Adrenal gland (tissue), 9 donors: ENCODE measurements at regions not wholly inside any gene's neighbourhood (a gene's known extent, or its start where the extent isn't known, plus 50 kb on each side); places are given as distances from the start of the nearest gene placed in this dataset.

Experiments used
- DNase-seq, 7 donors: peaks; one replicate each; pipeline ENCODE4 v3.0.0-alpha.2; 2019 to 2020
- H3K27ac ChIP-seq, 5 donors: fragments of 200-600 bp; sonication (generic) in 4 of 5; 1 replicate in 3 of 5; 2 replicates in 2 of 5; pipeline versions ENCODE4 v1.5.1 to v1.8.0; 2016 to 2020; ENCODE audit warnings: mild to moderate bottlenecking in 1 of 5
- H3K27me3 ChIP-seq: fragments of 200-600 bp; 2 replicates; pipeline ENCODE4 v1.8.0; 2021
- H3K36me3 ChIP-seq, 2 donors: fragments of 200-600 bp; replicated peaks in 1 of 2; 1 replicate in 1 of 2; 2 replicates in 1 of 2; pipeline versions ENCODE4 v1.5.1 to v1.8.0; 2018 to 2022
- H3K4me1 ChIP-seq, 2 donors: fragments of 200-600 bp; replicated peaks in 1 of 2; 1 replicate in 1 of 2; 2 replicates in 1 of 2; pipeline versions ENCODE4 v1.5.1 to v1.8.0; 2018 to 2021
- H3K4me3 ChIP-seq, 4 donors: fragments of 200-600 bp; sonication (generic) in 3 of 4; one replicate each; pipeline ENCODE4 v1.5.1; 2016 to 2018
- H3K9me3 ChIP-seq, 3 donors: fragments of 200-600 bp; sonication (generic) in 1 of 3; replicated peaks in 1 of 3; 1 replicate in 2 of 3; 2 replicates in 1 of 3; pipeline versions ENCODE4 v1.5.1 to v1.8.0; 2016 to 2021
- CTCF ChIP-seq, 6 experiments: fragments of 450-650 bp in 4 of 6; fragments of 200-600 bp in 2 of 6; sonication (generic) in 1 of 6; IDR thresholded peaks; 1 replicate in 5 of 6; 2 replicates in 1 of 6; pipeline versions ENCODE4 v1.5.1 to v1.8.0; 2016 to 2021; ENCODE audit warnings: antibody characterized with exemption in 6 of 6, mild to moderate bottlenecking in 2 of 6, moderate library complexity in 1 of 6
- POLR2A ChIP-seq, 2 donors: fragments of 450-650 bp; IDR thresholded peaks; one replicate each; pipeline ENCODE4 v1.6.1; 2017; ENCODE audit warnings: antibody characterized with exemption in 2 of 2, mild to moderate bottlenecking in 2 of 2, moderate library complexity in 1 of 2
- WGBS, 4 donors: extraction: QIAGEN DNeasy Blood & Tissue Kit in 2 of 4; methylation state at CpG; one replicate each; pipeline versions ENCODE4 v1.1.5 to v1.1.7; 2013 to 2017; 5-methylcytosine and 5-hydroxymethylcytosine counted together
- intact Hi-C, 2 donors: fragments of 100-400 bp; cut with DNase I; formaldehyde crosslinking; loops; one replicate each; pipeline versions ENCODE4 v1.14.1 to v1.15.0; 2022 to 2023
- donor health status: healthy with polysubstance abuse.
- donor health status: Bipolar disorder and iron deficiency.
- donor health status: DM: yes; HTN: yes; CAD: no.
- donor health status: DM: no; HTN: no; CAD: no.
- donor health status: DM: no; HTN: no; CAD: no.

GRCh38 chr2:151052850-151053660 lies 208.6 kb downstream of the RBM43 start:
- intact Hi-C loops: no loop called here
- WGBS, 4 donors: 54 to 72% (median 59%) methylated on average over 1 of the region's 1 CpG

GRCh38 chr2:151051574-151052220 lies 210.0 kb downstream of the RBM43 start:
- Histone ChIP-seq H3K27me3 (no peaks in the 10 kb centered on the region), H3K4me1 (peaks cover 2 to 6% of the 10 kb centered on the region in 2 donors), H3K36me3 (no peaks in the 10 kb centered on the region), H3K4me3 (no peak overlapping the region), H3K27ac (no peak overlapping the region), H3K9me3 (no peaks in the 10 kb centered on the region)
- 0 to 8% (median 6%) methylated on average over 2 of the region's 2 CpGs for WGBS, 4 donors
- TF ChIP-seq CTCF (IDR thresholded peaks at IDR 0.05): peak; percentile 70 to 88 (median 76)
- no peak for TF ChIP-seq POLR2A (IDR thresholded peaks at IDR 0.05)
- DNase-seq: peak in 6 of 7 donors; percentile 25 to 77 (median 48)
- intact Hi-C loops: no loop called here

More at GRCh38 chr2:151052850-151053660, 208.6 kb downstream of the RBM43 start:
- H3K27ac ChIP-seq: no peak overlapping the region
- TF ChIP-seq CTCF (IDR thresholded peaks at IDR 0.05) (no peak), POLR2A (IDR thresholded peaks at IDR 0.05) (no peak)
- H3K27me3 ChIP-seq: no peaks in the 10 kb centered on the region
- H3K9me3 ChIP-seq: no peaks in the 10 kb centered on the region
- H3K36me3 ChIP-seq: no peaks in the 10 kb centered on the region
- peaks cover 8 to 15% of the 10 kb centered on the region in 2 donors for H3K4me1 ChIP-seq
- DNase-seq: no peak
- H3K4me3 ChIP-seq: no peak overlapping the region

- WGBS, 4 donors: 70 to 91% (median 77%) methylated on average over 1 of the region's 1 CpG
- Histone ChIP-seq H3K9me3 (no peaks in the 10 kb centered on the region), H3K4me1 (no peaks in the 10 kb centered on the region), H3K4me3 (no peak overlapping the region), H3K27me3 (no peaks in the 10 kb centered on the region), H3K27ac (no peak overlapping the region), H3K36me3 (no peaks in the 10 kb centered on the region)
- no peak for TF ChIP-seq POLR2A (IDR thresholded peaks at IDR 0.05)
- no peak for DNase-seq
- intact Hi-C loops: no loop called here
Observed at GRCh38 chr2:151049746-151050145, 211.9 kb downstream of the RBM43 start.

- Histone ChIP-seq H3K4me1 (no peaks in the 10 kb centered on the region), H3K27me3 (no peaks in the 10 kb centered on the region), H3K27ac (no peak overlapping the region), H3K4me3 (no peak overlapping the region), H3K36me3 (no peaks in the 10 kb centered on the region), H3K9me3 (no peaks in the 10 kb centered on the region)
- WGBS, 4 donors: 85 to 89% (median 87%) methylated on average over 6 of the region's 6 CpGs
- no peak for TF ChIP-seq POLR2A (IDR thresholded peaks at IDR 0.05)
- no peak for TF ChIP-seq CTCF (IDR thresholded peaks at IDR 0.05)
- DNase-seq: no peak
- intact Hi-C loops: no loop called here
Observed at GRCh38 chr2:151048331-151049054, 213.2 kb downstream of the RBM43 start.
